GM19438 (cell line): ENCODE measurements at regions not wholly inside any gene's neighbourhood (a gene's known extent, or its start where the extent isn't known, plus 50 kb on each side); places are given as distances from the start of the nearest gene placed in this dataset.
"Not testable (repeated sequence)": the region's sequence is repeated elsewhere in the genome, so short reads cannot be mapped to it uniquely, and the experiment has no call there.

ENCODE experiments used
- ATAC-seq: cut with Tn5 transposase; IDR thresholded peaks from one replicate; pipeline ENCODE4 v1.9.1; 2021; ENCODE audit warnings: low read depth; ENCODE audit not compliant: unreplicated experiment

GRCh38 chr1:234891427-234891826 lies 237.2 kb downstream of the TOMM20 start:
- no peak for ATAC-seq

- ATAC-seq = no peak
These were observed 239.0 kb downstream of the TOMM20 start for GRCh38 chr1:234889643-234890042.

GRCh38 chr1:234888247-234888646 lies 240.4 kb downstream of the TOMM20 start:
- ATAC-seq = not testable (repeated sequence)

GRCh38 chr1:234887016-234887900 lies 241.4 kb downstream of the TOMM20 start:
- no peak for ATAC-seq

GRCh38 chr1:234886081-234886984 lies 242.3 kb downstream of the TOMM20 start:
- no peak for ATAC-seq

GRCh38 chr1:234885601-234886000 lies 243.0 kb downstream of the TOMM20 start:
- no peak for ATAC-seq

- no peak for ATAC-seq
These were observed 243.9 kb downstream of the TOMM20 start for GRCh38 chr1:234884701-234885100.

- no peak for ATAC-seq
These were observed 244.6 kb downstream of the TOMM20 start for GRCh38 chr1:234884006-234884405.

- no peak for ATAC-seq
These were observed 245.7 kb downstream of the TOMM20 start for GRCh38 chr1:234882898-234883297.

DNA sequence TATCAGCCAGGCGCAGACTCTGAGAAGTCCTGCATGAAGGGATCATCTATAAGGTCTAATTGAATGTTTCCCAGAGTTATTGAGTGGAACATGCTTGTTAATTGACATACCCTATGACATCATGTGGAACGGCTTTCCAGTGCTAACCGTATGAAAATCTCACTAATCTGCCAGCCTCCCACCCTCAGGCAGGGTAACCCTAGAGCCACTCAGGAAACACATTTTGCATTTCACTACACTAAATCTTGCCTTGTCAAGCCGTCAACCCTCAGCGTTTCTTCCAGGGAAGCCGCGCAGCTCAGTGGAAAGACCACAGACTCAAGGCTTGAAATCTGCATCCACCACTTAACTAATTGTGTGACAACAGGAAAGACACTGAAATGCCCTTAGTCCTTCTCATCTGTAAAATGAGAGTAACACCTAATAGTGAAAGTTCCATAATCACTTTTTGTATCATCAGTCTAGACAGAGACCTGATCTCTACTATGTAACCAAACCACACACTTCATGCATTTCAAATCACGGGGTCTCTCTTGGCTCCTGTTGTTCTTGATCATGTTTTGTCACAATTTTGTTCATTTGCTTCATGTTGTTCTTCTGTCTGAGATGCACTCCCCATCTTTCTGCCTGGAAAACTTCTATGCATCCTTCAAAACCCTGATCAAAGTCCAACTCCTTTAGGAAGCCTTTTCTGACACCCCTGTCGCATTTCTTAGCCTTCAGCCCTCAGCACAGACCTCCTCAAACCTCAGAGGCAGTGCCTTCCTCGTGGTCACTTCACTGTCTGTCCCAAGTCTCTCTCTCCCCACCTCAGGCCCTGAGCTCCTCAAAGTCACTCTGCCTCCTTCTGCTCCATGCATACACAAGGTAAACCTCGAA lies 246.5 kb downstream of the TOMM20 start:
- ATAC-seq = peak; percentile 77

- ATAC-seq = no peak
These were observed 249.2 kb downstream of the TOMM20 start for GRCh38 chr1:234879147-234880080.

DNA sequence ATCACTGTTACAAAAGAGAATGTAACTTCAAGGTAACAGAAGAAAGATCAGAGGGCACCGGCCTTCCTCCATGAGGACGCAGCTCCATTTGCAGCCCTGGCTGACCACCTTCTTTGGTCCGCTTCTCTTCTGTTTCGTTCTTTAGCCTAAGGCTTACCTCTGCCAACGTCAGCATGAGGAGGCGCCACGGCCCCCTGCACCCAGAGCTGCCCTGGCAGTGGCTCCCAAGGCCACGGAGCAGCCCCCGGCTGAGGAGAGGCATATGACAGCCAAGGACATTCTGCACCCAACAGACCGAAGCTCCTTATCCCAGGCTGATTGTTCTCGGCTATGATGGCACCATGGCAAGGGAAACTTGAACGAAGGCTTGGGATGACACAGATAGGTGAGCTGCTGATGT lies 250.3 kb downstream of the TOMM20 start:
- ATAC-seq = no peak

DNA sequence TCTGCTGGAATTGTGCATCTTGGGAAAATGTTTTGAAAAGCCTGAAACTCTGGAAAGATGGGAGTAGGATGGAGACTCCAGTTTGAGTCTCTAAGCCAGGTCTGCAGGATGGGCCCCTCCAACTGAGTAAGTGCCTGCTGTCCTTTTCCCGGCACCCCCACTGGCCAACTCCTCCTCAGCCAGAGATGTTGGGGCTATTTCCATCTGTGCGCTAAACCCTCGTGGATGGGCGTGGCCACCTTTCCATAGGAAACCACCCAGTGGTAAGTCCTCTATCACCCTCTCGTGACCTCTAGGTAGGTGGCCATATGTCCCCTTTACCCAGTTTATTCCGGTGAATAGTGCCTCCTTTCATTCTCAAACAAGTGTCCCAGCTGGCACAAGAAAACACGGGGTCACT lies 250.9 kb downstream of the TOMM20 start:
- no peak for ATAC-seq

- ATAC-seq = no peak
These were observed 252.4 kb downstream of the TOMM20 start for GRCh38 chr1:234875953-234876855.

GRCh38 chr1:234875328-234875952 lies 253.2 kb downstream of the TOMM20 start:
- ATAC-seq = no peak

GRCh38 chr1:234874291-234875288 lies 254.0 kb downstream of the TOMM20 start:
- ATAC-seq = no peak
